ENCODE measurements at regions not wholly inside any gene's neighbourhood (a gene's known extent, or its start where the extent isn't known, plus 50 kb on each side); places are given as distances from the start of the nearest gene placed in this dataset.

GRCh38 chr5:26434688-26435087 lies 603.7 kb downstream of the CDH9 start:
- Histone ChIP-seq H3K36me3 (ENCODE audit: control insufficient read depth, low read length) (no peaks in the 10 kb centered on the region), H3K4me2 (ENCODE audit: low read length) (no peak overlapping the region), H3K9me3 (ENCODE audit: control insufficient read depth, insufficient read depth, low read length) (no peaks in the 10 kb centered on the region), H3F3A (ENCODE audit: control insufficient read depth, insufficient read depth) (no peaks in the 10 kb centered on the region), H3K27me3 (ENCODE audit: control insufficient read depth, low read length) (no peaks in the 10 kb centered on the region), H3K4me1 (ENCODE audit: control insufficient read depth, low read length) (no peaks in the 10 kb centered on the region), H3K79me2 (ENCODE audit: control insufficient read depth, low read length) (no peaks in the 10 kb centered on the region), H3K27ac (ENCODE audit: low read depth, low read length) (no peak overlapping the region), H3K4me3 (ENCODE audit: low read length) (no peak overlapping the region), H3K9me2 (replicated peaks; ENCODE audit: control insufficient read depth, low read length) (no peaks in the 10 kb centered on the region), H4K20me1 (ENCODE audit: control insufficient read depth, insufficient read depth, low read depth, low read length) (no peaks in the 10 kb centered on the region)
- no peak for TF ChIP-seq EZH2phosphoT487 (IDR thresholded peaks at IDR 0.05; ENCODE audit: borderline replicate concordance, low read length)
- no peak for TF ChIP-seq CTCF (IDR thresholded peaks at IDR 0.05; ENCODE audit: low read depth, low read length, poor library complexity, severe bottlenecking)

GRCh38 chr5:26432386-26432785 lies 606.0 kb downstream of the CDH9 start:
- Histone ChIP-seq H3K4me1 (ENCODE audit: control insufficient read depth, low read length) (no peaks in the 10 kb centered on the region), H3K9me2 (replicated peaks; ENCODE audit: control insufficient read depth, low read length) (no peaks in the 10 kb centered on the region), H3K79me2 (ENCODE audit: control insufficient read depth, low read length) (no peaks in the 10 kb centered on the region), H3K27ac (ENCODE audit: low read depth, low read length) (no peak overlapping the region), H3K27me3 (ENCODE audit: control insufficient read depth, low read length) (no peaks in the 10 kb centered on the region), H3K9me3 (ENCODE audit: control insufficient read depth, insufficient read depth, low read length) (no peaks in the 10 kb centered on the region), H4K20me1 (ENCODE audit: control insufficient read depth, insufficient read depth, low read depth, low read length) (no peaks in the 10 kb centered on the region), H3K4me3 (ENCODE audit: low read length) (no peak overlapping the region), H3K36me3 (ENCODE audit: control insufficient read depth, low read length) (no peaks in the 10 kb centered on the region), H3F3A (ENCODE audit: control insufficient read depth, insufficient read depth) (no peaks in the 10 kb centered on the region), H3K4me2 (ENCODE audit: low read length) (no peak overlapping the region)
- no peak for TF ChIP-seq EZH2phosphoT487 (IDR thresholded peaks at IDR 0.05; ENCODE audit: borderline replicate concordance, low read length)
- no peak for TF ChIP-seq CTCF (IDR thresholded peaks at IDR 0.05; ENCODE audit: low read depth, low read length, poor library complexity, severe bottlenecking)

- H3F3A ChIP-seq (ENCODE audit: control insufficient read depth, insufficient read depth): no peaks in the 10 kb centered on the region
- H3K4me2 ChIP-seq (ENCODE audit: low read length): no peak overlapping the region
- no peaks in the 10 kb centered on the region for H3K79me2 ChIP-seq (ENCODE audit: control insufficient read depth, low read length)
- H3K36me3 ChIP-seq (ENCODE audit: control insufficient read depth, low read length): no peaks in the 10 kb centered on the region
- no peaks in the 10 kb centered on the region for H3K27me3 ChIP-seq (ENCODE audit: control insufficient read depth, low read length)
- H3K4me1 ChIP-seq (ENCODE audit: control insufficient read depth, low read length): no peaks in the 10 kb centered on the region
- H3K9me2 ChIP-seq (replicated peaks; ENCODE audit: control insufficient read depth, low read length): no peaks in the 10 kb centered on the region
- H3K9me3 ChIP-seq (ENCODE audit: control insufficient read depth, insufficient read depth, low read length): no peaks in the 10 kb centered on the region
- H4K20me1 ChIP-seq (ENCODE audit: control insufficient read depth, insufficient read depth, low read depth, low read length): no peaks in the 10 kb centered on the region
- no peak overlapping the region for H3K4me3 ChIP-seq (ENCODE audit: low read length)
- TF ChIP-seq EZH2phosphoT487 (IDR thresholded peaks at IDR 0.05; ENCODE audit: borderline replicate concordance, low read length): no peak
- no peak for TF ChIP-seq CTCF (IDR thresholded peaks at IDR 0.05; ENCODE audit: low read depth, low read length, poor library complexity, severe bottlenecking)
- no peak overlapping the region for H3K27ac ChIP-seq (ENCODE audit: low read depth, low read length)
Measured at GRCh38 chr5:26430323-26430722, 608.1 kb downstream of the CDH9 start.

- Histone ChIP-seq H3K4me3 (ENCODE audit: low read length) (no peak overlapping the region), H3K36me3 (ENCODE audit: control insufficient read depth, low read length) (no peaks in the 10 kb centered on the region), H3K9me2 (replicated peaks; ENCODE audit: control insufficient read depth, low read length) (no peaks in the 10 kb centered on the region), H3K27me3 (ENCODE audit: control insufficient read depth, low read length) (no peaks in the 10 kb centered on the region), H3K27ac (ENCODE audit: low read depth, low read length) (no peak overlapping the region), H3K4me2 (ENCODE audit: low read length) (no peak overlapping the region), H3F3A (ENCODE audit: control insufficient read depth, insufficient read depth) (no peaks in the 10 kb centered on the region), H4K20me1 (ENCODE audit: control insufficient read depth, insufficient read depth, low read depth, low read length) (no peaks in the 10 kb centered on the region), H3K9me3 (ENCODE audit: control insufficient read depth, insufficient read depth, low read length) (no peaks in the 10 kb centered on the region), H3K79me2 (ENCODE audit: control insufficient read depth, low read length) (no peaks in the 10 kb centered on the region), H3K4me1 (ENCODE audit: control insufficient read depth, low read length) (no peaks in the 10 kb centered on the region)
- TF ChIP-seq CTCF (IDR thresholded peaks at IDR 0.05; ENCODE audit: low read depth, low read length, poor library complexity, severe bottlenecking): no peak
- TF ChIP-seq EZH2phosphoT487 (IDR thresholded peaks at IDR 0.05; ENCODE audit: borderline replicate concordance, low read length): no peak
Measured at GRCh38 chr5:26427281-26427680, 611.1 kb downstream of the CDH9 start.

Measured in DOHH2 (cell line).